ENCODE measurements at regions not wholly inside any gene's neighbourhood (a gene's known extent, or its start where the extent isn't known, plus 50 kb on each side); places are given as distances from the start of the nearest gene placed in this dataset.

DNA sequence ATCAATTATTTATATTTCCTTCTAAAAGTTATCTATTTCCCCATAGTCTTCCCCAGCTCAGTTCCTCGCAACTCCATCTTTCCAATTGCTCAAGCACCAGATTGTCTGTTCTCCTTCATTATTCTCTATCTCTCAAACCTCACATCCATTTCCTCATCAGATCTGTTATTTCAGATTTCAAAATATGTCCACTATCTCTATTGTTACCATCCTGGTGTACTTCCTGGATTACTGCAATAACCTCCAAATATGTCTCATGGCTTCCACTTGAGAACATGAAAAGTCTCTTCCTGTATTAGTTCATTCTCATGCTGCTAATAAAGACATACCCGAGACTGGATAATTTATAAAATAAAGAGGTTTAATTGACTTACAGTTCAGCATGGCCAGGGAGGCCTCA lies 641.7 kb upstream of the ZEB2 start:
- H2BK20ac ChIP-seq (ENCODE audit: low read depth, low read length, poor library complexity, severe bottlenecking) = no peak overlapping the region
- H3K4ac ChIP-seq (ENCODE audit: low read depth, low read length) = no peak overlapping the region
- Mint-ChIP-seq H3K27ac (no peak overlapping the region), H3K4me3 (no peak overlapping the region), H3K9me3 (no peaks in the 10 kb centered on the region), H3K4me1 (no peaks in the 10 kb centered on the region), H3K36me3 (ENCODE audit: insufficient read depth in 1 of 3, low read depth in 3 of 3) (no peaks in the 10 kb centered on the region), H3K27me3 (ENCODE audit: low read depth) (no peaks in the 10 kb centered on the region)
- TF ChIP-seq, protein P1, sequence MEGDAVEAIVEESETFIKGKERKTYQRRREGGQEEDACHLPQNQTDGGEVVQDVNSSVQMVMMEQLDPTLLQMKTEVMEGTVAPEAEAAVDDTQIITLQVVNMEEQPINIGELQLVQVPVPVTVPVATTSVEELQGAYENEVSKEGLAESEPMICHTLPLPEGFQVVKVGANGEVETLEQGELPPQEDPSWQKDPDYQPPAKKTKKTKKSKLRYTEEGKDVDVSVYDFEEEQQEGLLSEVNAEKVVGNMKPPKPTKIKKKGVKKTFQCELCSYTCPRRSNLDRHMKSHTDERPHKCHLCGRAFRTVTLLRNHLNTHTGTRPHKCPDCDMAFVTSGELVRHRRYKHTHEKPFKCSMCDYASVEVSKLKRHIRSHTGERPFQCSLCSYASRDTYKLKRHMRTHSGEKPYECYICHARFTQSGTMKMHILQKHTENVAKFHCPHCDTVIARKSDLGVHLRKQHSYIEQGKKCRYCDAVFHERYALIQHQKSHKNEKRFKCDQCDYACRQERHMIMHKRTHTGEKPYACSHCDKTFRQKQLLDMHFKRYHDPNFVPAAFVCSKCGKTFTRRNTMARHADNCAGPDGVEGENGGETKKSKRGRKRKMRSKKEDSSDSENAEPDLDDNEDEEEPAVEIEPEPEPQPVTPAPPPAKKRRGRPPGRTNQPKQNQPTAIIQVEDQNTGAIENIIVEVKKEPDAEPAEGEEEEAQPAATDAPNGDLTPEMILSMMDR (conservative IDR thresholded peaks at IDR 0.05) = no peak
- no peak overlapping the region for H2BK12ac ChIP-seq (ENCODE audit: insufficient read length, low read depth, low read length)
- no peak overlapping the region for H3K9ac ChIP-seq (ENCODE audit: extremely low read depth, insufficient read length, low read length)
- H3K23me2 ChIP-seq (ENCODE audit: insufficient read length, low read depth, low read length, poor library complexity, severe bottlenecking) = no peaks in the 10 kb centered on the region
- H4K8ac ChIP-seq (replicated peaks; ENCODE audit: insufficient read length, low read depth, low read length) = no peak overlapping the region
- no peaks in the 10 kb centered on the region for H3K4me1 ChIP-seq (ENCODE audit: insufficient read depth, low read length)
- no peak overlapping the region for H3K18ac ChIP-seq (ENCODE audit: insufficient read length, low read depth, low read length)
- no peak overlapping the region for H3K23ac ChIP-seq (ENCODE audit: insufficient read length, low read depth, low read length)
- H3K79me2 ChIP-seq (ENCODE audit: insufficient read depth, low read length) = no peaks in the 10 kb centered on the region
- no peaks in the 10 kb centered on the region for H3K27me3 ChIP-seq (ENCODE audit: insufficient read depth, low read length)
- no CpG with 5 or more reads among the region's 2 CpGs for WGBS (ENCODE audit: extremely low coverage, insufficient read length, low lambda C conversion rate)
- no peaks in the 10 kb centered on the region for H3K79me1 ChIP-seq (ENCODE audit: insufficient read depth, low read depth, low read length, poor library complexity, severe bottlenecking)
- H2AFZ ChIP-seq (ENCODE audit: low read length) = no peak overlapping the region
- no peak overlapping the region for H2BK120ac ChIP-seq (ENCODE audit: low read depth, low read length, poor library complexity, severe bottlenecking)
- no peak overlapping the region for H2BK5ac ChIP-seq (ENCODE audit: insufficient read length, low read length)
- no peaks in the 10 kb centered on the region for H4K20me1 ChIP-seq (ENCODE audit: control insufficient read depth, insufficient read depth, insufficient read length)
- H3K27ac ChIP-seq (ENCODE audit: insufficient read length, low read depth, low read length) = no peak overlapping the region
- no peak for DNase-seq
- no peak overlapping the region for H3K56ac ChIP-seq (ENCODE audit: insufficient read length, low read depth, low read length)
- no peak overlapping the region for H4K5ac ChIP-seq (ENCODE audit: insufficient read length, low read depth, low read length)
- no peak overlapping the region for H2AK5ac ChIP-seq (ENCODE audit: insufficient read length, low read length)
- H3T11ph ChIP-seq (ENCODE audit: low read length) = no peak overlapping the region
- no peak overlapping the region for H3K14ac ChIP-seq (ENCODE audit: insufficient read depth, low read length)
- H3K9me3 ChIP-seq (ENCODE audit: control insufficient read depth, low read depth, low read length) = no peaks in the 10 kb centered on the region
- no peak overlapping the region for H3K4me2 ChIP-seq (ENCODE audit: insufficient read depth, insufficient read length, low read length)
- H4K91ac ChIP-seq (ENCODE audit: insufficient read length, low read depth, low read length) = no peak overlapping the region
- H2BK15ac ChIP-seq (ENCODE audit: low read depth, low read length) = no peak overlapping the region
